ENCODE measurements at regions not wholly inside any gene's neighbourhood (a gene's known extent, or its start where the extent isn't known, plus 50 kb on each side); places are given as distances from the start of the nearest gene placed in this dataset.
"Not testable (repeated sequence)": the region's sequence is repeated elsewhere in the genome, so short reads cannot be mapped to it uniquely, and the experiment has no call there.

DNA sequence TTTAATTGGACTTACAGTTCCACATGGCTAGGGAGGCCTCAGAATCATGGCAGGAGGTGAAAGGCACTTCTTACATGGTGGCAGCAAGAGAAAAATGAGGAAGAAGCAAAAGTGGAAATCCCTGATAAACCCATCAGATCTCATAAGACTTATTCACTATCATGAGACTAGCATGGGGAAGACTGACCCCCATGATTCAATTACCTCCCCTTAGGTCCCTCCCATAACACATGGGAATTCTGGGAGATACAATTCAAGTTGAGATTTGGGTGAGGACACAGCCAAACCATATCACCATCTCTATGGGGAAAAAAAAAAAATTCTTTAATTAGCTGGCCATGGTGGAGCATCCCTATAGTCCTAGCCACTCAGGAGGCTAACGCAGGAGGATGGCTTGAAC is 53.9 kb upstream of the LPAR1 start:
- TF ChIP-seq CTCF, POLR2A (IDR thresholded peaks at IDR 0.05): not testable (repeated sequence)
